ENCODE measurements at regions not wholly inside any gene's neighbourhood (a gene's known extent, or its start where the extent isn't known, plus 50 kb on each side); places are given as distances from the start of the nearest gene placed in this dataset.
"Not testable (repeated sequence)": the region's sequence is repeated elsewhere in the genome, so short reads cannot be mapped to it uniquely, and the experiment has no call there.

DNA sequence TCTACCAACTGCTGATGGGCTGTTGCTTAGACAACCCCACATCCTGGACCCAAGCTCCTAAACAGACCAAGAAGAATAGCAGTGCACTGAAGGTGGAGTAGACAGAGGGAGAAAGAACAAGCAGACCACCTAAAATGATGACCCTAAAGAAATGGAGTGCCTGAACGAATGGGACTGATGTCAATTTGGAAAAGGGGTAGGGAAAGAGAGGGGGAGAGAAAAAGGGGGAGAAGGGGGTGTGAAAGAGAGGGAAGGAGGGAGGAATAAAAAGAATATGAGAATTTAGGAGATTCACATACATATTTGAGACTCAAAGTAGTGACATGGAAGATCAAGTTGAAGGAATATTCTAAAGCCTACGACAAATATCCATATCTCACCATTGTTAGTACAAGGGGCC lies 144.4 kb upstream of the DUSP10 start:
- DNase-seq (ENCODE audit: low spot score) = no peak

DNA sequence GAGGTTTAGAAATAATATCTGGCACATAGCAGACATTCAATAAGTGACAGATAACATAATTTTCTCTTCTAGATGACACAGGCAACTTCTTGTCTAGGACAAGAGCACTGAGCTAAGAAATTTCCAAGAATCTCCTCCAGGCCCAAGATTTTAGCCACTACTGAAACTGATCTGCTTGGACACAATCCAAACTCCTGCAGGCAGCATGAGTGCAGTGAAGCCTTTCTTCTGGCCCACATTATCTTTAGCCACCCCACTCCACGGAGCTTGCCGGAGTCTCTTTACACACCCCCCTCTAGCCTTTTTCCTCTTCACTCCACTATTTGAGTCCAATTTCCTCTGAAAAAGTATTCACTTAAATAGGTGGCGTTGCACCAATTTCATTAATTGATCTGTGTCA lies 142.9 kb upstream of the DUSP10 start:
- DNase-seq (ENCODE audit: low spot score) = no peak

DNA sequence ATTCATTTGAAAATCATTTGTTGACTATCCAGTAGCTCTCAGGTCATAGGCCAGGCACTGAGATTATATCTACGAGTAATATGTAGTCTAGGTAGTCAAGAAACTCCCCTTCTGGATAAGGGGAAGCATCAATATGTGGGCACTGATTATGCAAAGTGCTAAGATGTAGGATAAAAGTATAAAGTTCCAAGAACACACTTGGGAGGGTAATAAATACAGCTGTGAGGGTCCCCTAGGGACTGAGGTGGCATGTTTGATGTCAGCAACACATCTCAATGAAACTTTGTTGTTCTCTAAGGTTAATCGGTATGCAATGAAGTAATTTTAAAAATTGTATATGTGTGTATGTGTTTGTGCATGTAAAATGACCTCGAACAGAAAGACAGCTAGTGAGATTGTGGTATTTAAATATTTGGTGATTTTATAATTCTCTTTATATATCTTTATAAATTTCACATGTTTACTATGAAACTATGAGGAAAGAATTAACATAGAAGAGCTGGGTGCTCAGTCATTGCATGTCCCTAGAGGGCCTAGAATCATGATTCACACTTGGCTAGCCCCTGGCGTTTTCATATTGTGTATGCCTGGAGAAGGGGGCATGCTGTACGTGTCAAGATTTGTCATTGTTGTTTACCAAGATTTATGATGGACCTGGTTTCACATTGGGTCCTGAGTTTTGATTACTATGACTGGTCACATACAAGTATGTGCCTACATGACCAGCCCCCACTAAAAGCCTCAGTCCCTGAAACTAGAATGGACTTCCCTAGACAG lies 140.1 kb upstream of the DUSP10 start:
- DNase-seq (ENCODE audit: low spot score) = no peak

GRCh38 chr1:221880182-221880581 lies 138.3 kb upstream of the DUSP10 start:
- DNase-seq (ENCODE audit: low spot score) = no peak

GRCh38 chr1:221878134-221878533 lies 136.2 kb upstream of the DUSP10 start:
- no peak for DNase-seq (ENCODE audit: low spot score)

GRCh38 chr1:221877311-221877710 lies 135.4 kb upstream of the DUSP10 start:
- DNase-seq (ENCODE audit: low spot score) = no peak

DNA sequence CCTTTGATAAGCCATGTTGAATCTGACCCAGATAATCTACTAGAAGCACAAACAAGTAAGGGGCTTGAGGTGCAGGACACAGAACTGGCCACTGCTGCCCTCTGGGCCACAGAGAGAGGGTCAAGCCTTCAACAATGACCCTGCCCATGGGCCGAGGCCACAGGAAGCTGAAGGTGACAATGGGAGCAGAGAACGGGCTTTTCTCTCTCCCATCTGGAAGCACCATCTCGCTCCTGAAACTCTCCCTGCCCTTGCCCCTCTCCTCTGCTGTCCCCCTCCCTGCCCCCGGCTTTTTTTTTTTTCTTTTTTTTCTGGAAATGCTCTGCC lies 133.1 kb upstream of the DUSP10 start:
- no peak for DNase-seq (ENCODE audit: low spot score)

DNA sequence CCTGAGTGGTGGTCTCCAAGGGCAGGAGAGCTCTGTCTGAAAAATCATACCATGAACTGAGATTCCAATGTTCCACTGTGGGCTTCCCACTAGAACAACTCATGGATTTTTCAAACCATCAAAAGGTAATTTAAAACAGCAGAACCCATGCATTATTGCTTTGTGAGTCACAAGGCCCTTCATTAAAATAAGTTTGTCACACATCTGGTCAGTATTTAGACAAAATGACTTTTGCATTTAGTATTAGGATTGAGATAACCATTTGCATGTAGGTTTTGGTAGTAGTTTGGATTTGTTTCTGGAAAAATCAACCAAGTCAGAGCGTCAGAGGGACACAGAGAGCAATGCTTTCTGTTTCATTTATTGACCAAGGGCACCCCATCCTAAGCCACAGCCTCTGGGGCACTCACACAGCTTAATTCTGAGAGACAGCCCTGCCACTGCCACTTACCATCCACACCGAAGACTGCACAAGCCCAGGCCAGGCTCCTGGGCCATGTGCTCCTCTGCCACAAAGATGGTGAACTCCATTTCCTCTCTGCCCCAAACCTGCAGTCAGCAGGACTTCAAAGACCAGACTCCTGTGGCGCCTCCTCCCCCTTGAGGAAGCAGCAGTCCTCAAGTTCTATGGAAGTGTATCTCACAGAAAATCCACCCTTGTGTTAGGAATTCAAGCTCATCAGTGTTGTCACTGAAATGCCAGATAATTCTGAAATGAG lies 132.6 kb upstream of the DUSP10 start:
- no peak for DNase-seq (ENCODE audit: low spot score)

DNA sequence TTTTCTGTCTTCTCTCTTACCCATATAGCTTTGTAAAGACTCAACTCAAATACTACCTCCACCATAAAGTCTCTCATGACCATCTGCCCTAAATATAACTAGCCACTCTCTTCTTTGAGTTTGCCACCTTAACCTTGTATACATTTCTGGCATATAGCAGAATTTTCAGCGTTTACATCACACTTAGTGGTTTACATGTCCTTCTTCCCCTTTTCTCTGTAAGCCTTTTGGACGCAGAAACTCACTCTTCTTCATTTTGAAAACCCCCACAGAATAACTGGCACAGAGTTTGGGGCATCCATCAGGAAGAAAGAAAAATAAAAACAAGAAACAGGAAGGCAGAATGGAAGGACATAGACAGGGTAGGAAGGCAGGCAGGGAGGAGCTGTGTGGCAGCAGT lies 131.8 kb upstream of the DUSP10 start:
- no peak for DNase-seq (ENCODE audit: low spot score)

- no peak for DNase-seq (ENCODE audit: low spot score)
Measured at GRCh38 chr1:221871056-221871455, 129.2 kb upstream of the DUSP10 start.

GRCh38 chr1:221869779-221870178 lies 127.9 kb upstream of the DUSP10 start:
- DNase-seq (ENCODE audit: low spot score) = no peak

GRCh38 chr1:221868593-221869303 lies 126.9 kb upstream of the DUSP10 start:
- DNase-seq (ENCODE audit: low spot score) = no peak

- DNase-seq (ENCODE audit: low spot score) = no peak
Measured at GRCh38 chr1:221867003-221867402, 125.1 kb upstream of the DUSP10 start.

- no peak for DNase-seq (ENCODE audit: low spot score)
Measured at GRCh38 chr1:221865808-221866207, 123.9 kb upstream of the DUSP10 start.

- no peak for DNase-seq (ENCODE audit: low spot score)
Measured at GRCh38 chr1:221863635-221864034, 121.7 kb upstream of the DUSP10 start.

GRCh38 chr1:221862971-221863370 lies 121.1 kb upstream of the DUSP10 start:
- no peak for DNase-seq (ENCODE audit: low spot score)

- no peak for DNase-seq (ENCODE audit: low spot score)
Measured at GRCh38 chr1:221858818-221859611, 117.1 kb upstream of the DUSP10 start.

GRCh38 chr1:221857094-221857444 lies 115.2 kb upstream of the DUSP10 start:
- not testable (repeated sequence) for DNase-seq (ENCODE audit: low spot score)

GRCh38 chr1:221856228-221857093 lies 114.6 kb upstream of the DUSP10 start:
- DNase-seq (ENCODE audit: low spot score) = no peak

DNA sequence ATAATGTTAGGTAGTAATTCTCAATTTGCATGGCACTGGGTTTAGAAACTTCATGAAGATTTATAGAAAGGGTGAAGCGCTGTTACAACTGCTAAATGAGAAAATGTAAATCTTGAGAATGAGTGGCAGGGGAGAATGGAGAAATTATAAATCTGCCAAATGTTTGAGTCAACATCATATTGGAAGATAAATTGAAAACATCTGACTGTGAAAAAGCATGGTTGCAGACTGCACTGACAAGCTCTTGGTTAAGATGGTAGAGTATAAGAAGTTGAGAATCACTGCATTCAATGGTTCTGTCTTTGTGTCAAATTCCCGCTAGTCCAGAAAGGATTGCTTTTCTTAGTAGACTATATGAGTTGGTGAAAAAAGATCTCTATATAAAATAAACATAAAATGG lies 113.3 kb upstream of the DUSP10 start:
- no peak for DNase-seq (ENCODE audit: low spot score)

DNA sequence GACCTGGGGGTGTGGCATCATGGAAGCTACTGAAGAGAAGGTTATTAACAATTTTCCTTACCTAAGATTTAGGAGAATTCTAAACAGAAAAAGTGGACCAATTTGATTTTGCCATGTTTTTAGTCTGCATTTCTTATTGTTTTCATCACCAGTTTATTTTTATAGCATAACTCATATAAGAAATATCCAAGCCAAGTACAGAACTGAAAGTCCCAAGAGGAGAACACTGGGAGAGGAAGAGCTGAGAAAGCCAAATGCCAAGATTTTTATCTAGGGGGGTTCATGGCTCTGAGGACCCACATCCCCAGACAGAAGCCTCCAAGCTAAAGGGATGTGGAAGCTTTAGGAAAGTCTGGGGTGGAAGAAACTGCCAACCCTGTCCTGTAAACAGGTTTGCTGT lies 109.4 kb upstream of the DUSP10 start:
- DNase-seq (ENCODE audit: low spot score) = no peak

All from HT-29 (cell line).